ENCODE measurements at regions not wholly inside any gene's neighbourhood (a gene's known extent, or its start where the extent isn't known, plus 50 kb on each side); places are given as distances from the start of the nearest gene placed in this dataset.

- Mint-ChIP-seq H3K27me3 (no peaks in the 10 kb centered on the region), H3K4me1 (no peaks in the 10 kb centered on the region), H3K9me3 (ENCODE audit: insufficient read depth) (no peaks in the 10 kb centered on the region), H3K27ac (no peak overlapping the region), H3K4me3 (no peak overlapping the region)
- ChIA-PET POLR2A (no interaction called here), CTCF (no interaction called here)
- Histone ChIP-seq H4K20me1 (ENCODE audit: control insufficient read depth, insufficient read depth, low read length, poor library complexity, severe bottlenecking) (no peaks in the 10 kb centered on the region), H3K4me2 (replicated peaks; ENCODE audit: low read depth, low read length, poor library complexity, severe bottlenecking) (no peak overlapping the region), H3K4me3 (ENCODE audit: control extremely low read depth in 1 of 5, extremely low read depth in 1 of 5, insufficient read depth in 1 of 5, low read depth in 2 of 5, low read length in 4 of 5) (no peak overlapping the region), H3K27ac (ENCODE audit: low read length in 2 of 2) (no peak overlapping the region), H2AFZ (ENCODE audit: insufficient read depth, low read depth, low read length, poor library complexity, severe bottlenecking) (no peak overlapping the region), H3K36me3 (replicated peaks in 1 of 2; ENCODE audit: control extremely low read depth in 1 of 2, control insufficient read depth in 1 of 2, extremely low read depth in 1 of 2, insufficient read depth in 2 of 2, low read length in 1 of 2) (no peaks in the 10 kb centered on the region), H3K9ac (ENCODE audit: low read length) (no peak overlapping the region), H3K4me1 (ENCODE audit: control insufficient read depth in 2 of 2, insufficient read depth in 2 of 2, low read length in 2 of 2) (no peaks in the 10 kb centered on the region), H3K9me3 (ENCODE audit: control extremely low read depth in 1 of 3, control insufficient read depth in 2 of 3, insufficient read depth in 1 of 3, low read length in 2 of 3) (peaks cover 0 to 4% (median 0%) of the 10 kb centered on the region in 3 donors), H3K27me3 (replicated peaks in 1 of 4; ENCODE audit: control extremely low read depth in 1 of 4, control insufficient read depth in 3 of 4, insufficient read depth in 4 of 4, low read length in 3 of 4) (no peaks in the 10 kb centered on the region), H3K79me2 (ENCODE audit: control insufficient read depth, insufficient read depth, low read length) (no peaks in the 10 kb centered on the region)
- no peak for ATAC-seq (ENCODE audit: low read depth)
- TF ChIP-seq EZH2 (IDR thresholded peaks at IDR 0.05; ENCODE audit: borderline replicate concordance, insufficient read depth, low read depth, low read length, poor library complexity, severe bottlenecking) (no peak), CTCF (IDR thresholded peaks at IDR 0.05) (no peak)
- intact Hi-C loops (cut with micrococcal nuclease), result no loop called here
- 61% methylated on average over 2 of the region's 3 CpGs for WGBS (ENCODE audit: insufficient coverage)
- DNase-seq, result no peak
Observed at GRCh38 chr4:187309456-187309855, 585.8 kb upstream of the FAT1 start.

GRCh38 chr4:187312299-187312698 lies 588.6 kb upstream of the FAT1 start:
- Histone ChIP-seq H3K9ac (ENCODE audit: low read length) (no peak overlapping the region), H3K27ac (ENCODE audit: low read length in 2 of 2) (no peak overlapping the region), H3K79me2 (ENCODE audit: control insufficient read depth, insufficient read depth, low read length) (no peaks in the 10 kb centered on the region), H4K20me1 (ENCODE audit: control insufficient read depth, insufficient read depth, low read length, poor library complexity, severe bottlenecking) (no peaks in the 10 kb centered on the region), H3K4me1 (ENCODE audit: control insufficient read depth in 2 of 2, insufficient read depth in 2 of 2, low read length in 2 of 2) (no peaks in the 10 kb centered on the region), H2AFZ (ENCODE audit: insufficient read depth, low read depth, low read length, poor library complexity, severe bottlenecking) (no peak overlapping the region), H3K9me3 (ENCODE audit: control extremely low read depth in 1 of 3, control insufficient read depth in 2 of 3, insufficient read depth in 1 of 3, low read length in 2 of 3) (peaks cover 0 to 4% (median 0%) of the 10 kb centered on the region in 3 donors), H3K36me3 (replicated peaks in 1 of 2; ENCODE audit: control extremely low read depth in 1 of 2, control insufficient read depth in 1 of 2, extremely low read depth in 1 of 2, insufficient read depth in 2 of 2, low read length in 1 of 2) (no peaks in the 10 kb centered on the region), H3K27me3 (replicated peaks in 1 of 4; ENCODE audit: control extremely low read depth in 1 of 4, control insufficient read depth in 3 of 4, insufficient read depth in 4 of 4, low read length in 3 of 4) (no peaks in the 10 kb centered on the region), H3K4me2 (replicated peaks; ENCODE audit: low read depth, low read length, poor library complexity, severe bottlenecking) (no peak overlapping the region), H3K4me3 (ENCODE audit: control extremely low read depth in 1 of 5, extremely low read depth in 1 of 5, insufficient read depth in 1 of 5, low read depth in 2 of 5, low read length in 4 of 5) (no peak overlapping the region)
- intact Hi-C loops (cut with micrococcal nuclease), result no loop called here
- WGBS (ENCODE audit: insufficient coverage), result 57% methylated on average over 1 of the region's 1 CpG
- Mint-ChIP-seq H3K27ac (no peak overlapping the region), H3K9me3 (ENCODE audit: insufficient read depth) (no peaks in the 10 kb centered on the region), H3K4me3 (no peak overlapping the region), H3K27me3 (no peaks in the 10 kb centered on the region), H3K4me1 (no peaks in the 10 kb centered on the region)
- no peak for TF ChIP-seq CTCF (IDR thresholded peaks at IDR 0.05)
- TF ChIP-seq EZH2 (IDR thresholded peaks at IDR 0.05; ENCODE audit: borderline replicate concordance, insufficient read depth, low read depth, low read length, poor library complexity, severe bottlenecking), result no peak
- CTCF ChIA-PET, result no interaction called here
- POLR2A ChIA-PET, result no interaction called here
- DNase-seq, result no peak
- no peak for ATAC-seq (ENCODE audit: low read depth)

Measured in B cell (primary cell).